Stimulated activated CD8-positive, alpha-beta memory T cell treated with anti-CD3 and anti-CD28 coated beads, Interleukin-7, amount 100 ng/mL, for 48 hours (primary cell): ENCODE measurements at regions not wholly inside any gene's neighbourhood (a gene's known extent, or its start where the extent isn't known, plus 50 kb on each side); places are given as distances from the start of the nearest gene placed in this dataset.
"Not testable (repeated sequence)": the region's sequence is repeated elsewhere in the genome, so short reads cannot be mapped to it uniquely, and the experiment has no call there.

Experiments used
- DNase-seq, 2 donors: peaks; one replicate each; pipeline ENCODE4 v3.0.0-alpha.2; 2020; ENCODE audit warnings: low read depth in 1 of 2; ENCODE audit errors: extremely low read depth in 1 of 2

- no peak for DNase-seq
These were observed 66.0 kb upstream of the CPSF6 start for GRCh38 chr12:69173368-69173767.

GRCh38 chr12:69179786-69180185, 59.6 kb upstream of the CPSF6 start:
- DNase-seq, result no peak

- not testable (repeated sequence) for DNase-seq
These were observed 51.8 kb upstream of the CPSF6 start for GRCh38 chr12:69187572-69187971.

- DNase-seq, result no peak
These were observed 49.9 kb upstream of the CPSF6 start for GRCh38 chr12:69189378-69189978.
